OCI-LY1 (cell line): ENCODE measurements at regions not wholly inside any gene's neighbourhood (a gene's known extent, or its start where the extent isn't known, plus 50 kb on each side); places are given as distances from the start of the nearest gene placed in this dataset.
"Not testable (repeated sequence)": the region's sequence is repeated elsewhere in the genome, so short reads cannot be mapped to it uniquely, and the experiment has no call there.

ENCODE experiments used
- H2AFZ ChIP-seq: fragments of 200-600 bp; sonication (generic), shearing (Covaris generic); 2 replicates; pipeline ENCODE4 v1.6.0; 2014; ENCODE audit warnings: antibody characterized with exemption, mild to moderate bottlenecking, low read length
- H3F3A ChIP-seq: fragments of 200-600 bp; sonication (generic), shearing (Covaris generic); 2 replicates; pipeline ENCODE4 v1.6.0; 2014; ENCODE audit warnings: mild to moderate bottlenecking, antibody characterized with exemption, low read length, moderate library complexity; ENCODE audit not compliant: insufficient read depth
- H3K27ac ChIP-seq: fragments of 200-600 bp; sonication (generic); 2 replicates; pipeline ENCODE4 v1.5.1; 2014; ENCODE audit warnings: low read length, mixed run types, mild to moderate bottlenecking, low read depth; ENCODE audit not compliant: poor library complexity, severe bottlenecking
- H3K27me3 ChIP-seq: fragments of 200-600 bp; sonication (generic); 2 replicates; pipeline ENCODE4 v1.6.0; 2014; ENCODE audit warnings: antibody characterized with exemption, mild to moderate bottlenecking, low read length, moderate library complexity; ENCODE audit not compliant: insufficient read depth
- H3K36me3 ChIP-seq: fragments of 200-600 bp; sonication (generic); 2 replicates; pipeline ENCODE4 v1.6.1; 2014; ENCODE audit warnings: mild to moderate bottlenecking, antibody characterized with exemption, low read length, moderate library complexity, mixed read lengths; ENCODE audit not compliant: insufficient read depth
- H3K4me1 ChIP-seq: fragments of 200-600 bp; sonication (generic); 2 replicates; pipeline ENCODE4 v1.5.1; 2014; ENCODE audit warnings: mild to moderate bottlenecking, low read length, moderate library complexity; ENCODE audit not compliant: insufficient read depth, severe bottlenecking
- H3K4me2 ChIP-seq: fragments of 200-600 bp; sonication (generic), shearing (Covaris generic); 2 replicates; pipeline ENCODE4 v1.6.1; 2014; ENCODE audit warnings: low read length
- H3K4me3 ChIP-seq: fragments of 200-600 bp; sonication (generic); 2 replicates; pipeline ENCODE4 v1.5.1; 2014; ENCODE audit warnings: low read length, low read depth, mild to moderate bottlenecking, mixed read lengths; ENCODE audit not compliant: poor library complexity, severe bottlenecking
- H3K79me2 ChIP-seq: fragments of 200-600 bp; shearing (Covaris generic); 2 replicates; pipeline ENCODE4 v1.6.1; 2016; ENCODE audit warnings: mixed run types, low read length, mixed read lengths; ENCODE audit not compliant: insufficient read depth
- H3K9ac ChIP-seq: fragments of 200-600 bp; sonication (generic), shearing (Covaris generic); 2 replicates; pipeline ENCODE4 v1.6.1; 2014; ENCODE audit warnings: mild to moderate bottlenecking, low read length, mixed read lengths
- H3K9me2 ChIP-seq: fragments of 200-600 bp; sonication (generic), shearing (Covaris generic); 2 replicates; pipeline ENCODE4 v1.6.1; 2014; ENCODE audit warnings: low read depth, mild to moderate bottlenecking, low read length, mixed read lengths
- H3K9me3 ChIP-seq: fragments of 200-600 bp; shearing (Covaris generic); 2 replicates; pipeline ENCODE4 v1.6.1; 2014; ENCODE audit warnings: low read length, mixed read lengths
- H4K20me1 ChIP-seq: fragments of 200-600 bp; sonication (generic), shearing (Covaris generic); 2 replicates; pipeline ENCODE4 v1.6.0; 2016; ENCODE audit warnings: mild to moderate bottlenecking, low read length; ENCODE audit not compliant: insufficient read depth
- EZH2 ChIP-seq: fragments of 200-600 bp; sonication (generic), shearing (Covaris generic); IDR thresholded peaks from 2 replicates; pipeline ENCODE4 v1.8.0; 2017; ENCODE audit warnings: borderline replicate concordance, mixed run types, mild to moderate bottlenecking, antibody characterized with exemption, low read length, moderate library complexity, mixed read lengths
- TF ChIP-seq, protein P1 (sequence below): fragments of 200-600 bp; sonication (generic), shearing (Covaris generic); IDR thresholded peaks from 2 replicates; pipeline ENCODE4 v1.5.1; 2017; ENCODE audit warnings: mild to moderate bottlenecking, antibody characterized with exemption, low read length, moderate library complexity, mixed read lengths

DNA sequence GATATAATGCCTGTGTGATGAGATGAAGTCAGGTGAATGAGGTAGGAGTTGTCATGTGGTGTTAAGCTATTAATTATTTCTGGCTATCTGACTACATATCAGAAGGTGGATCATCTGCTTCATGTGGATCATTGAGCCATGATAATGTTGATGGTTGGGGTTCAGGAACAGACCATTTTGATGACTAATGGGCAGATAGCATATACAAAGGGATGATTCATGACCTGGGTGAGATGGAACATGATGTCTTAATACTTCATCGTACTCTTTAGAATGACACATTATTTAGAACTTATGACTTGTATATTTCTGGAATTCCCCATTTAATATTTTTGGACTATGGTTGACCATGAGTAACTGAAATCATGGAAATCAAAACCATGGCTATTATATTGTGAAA, 155.1 kb downstream of the OR13A1 start:
- Histone ChIP-seq H3K36me3 (no peaks in the 10 kb centered on the region), H3K4me3 (no peak overlapping the region), H4K20me1 (no peaks in the 10 kb centered on the region), H3K79me2 (no peaks in the 10 kb centered on the region), H2AFZ (no peak overlapping the region), H3K4me1 (no peaks in the 10 kb centered on the region), H3K9me3 (no peaks in the 10 kb centered on the region), H3K9ac (no peak overlapping the region), H3K27ac (no peak overlapping the region), H3K27me3 (no peaks in the 10 kb centered on the region), H3K9me2 (no peaks in the 10 kb centered on the region), H3K4me2 (no peak overlapping the region), H3F3A (no peaks in the 10 kb centered on the region)
- TF ChIP-seq, protein P1, sequence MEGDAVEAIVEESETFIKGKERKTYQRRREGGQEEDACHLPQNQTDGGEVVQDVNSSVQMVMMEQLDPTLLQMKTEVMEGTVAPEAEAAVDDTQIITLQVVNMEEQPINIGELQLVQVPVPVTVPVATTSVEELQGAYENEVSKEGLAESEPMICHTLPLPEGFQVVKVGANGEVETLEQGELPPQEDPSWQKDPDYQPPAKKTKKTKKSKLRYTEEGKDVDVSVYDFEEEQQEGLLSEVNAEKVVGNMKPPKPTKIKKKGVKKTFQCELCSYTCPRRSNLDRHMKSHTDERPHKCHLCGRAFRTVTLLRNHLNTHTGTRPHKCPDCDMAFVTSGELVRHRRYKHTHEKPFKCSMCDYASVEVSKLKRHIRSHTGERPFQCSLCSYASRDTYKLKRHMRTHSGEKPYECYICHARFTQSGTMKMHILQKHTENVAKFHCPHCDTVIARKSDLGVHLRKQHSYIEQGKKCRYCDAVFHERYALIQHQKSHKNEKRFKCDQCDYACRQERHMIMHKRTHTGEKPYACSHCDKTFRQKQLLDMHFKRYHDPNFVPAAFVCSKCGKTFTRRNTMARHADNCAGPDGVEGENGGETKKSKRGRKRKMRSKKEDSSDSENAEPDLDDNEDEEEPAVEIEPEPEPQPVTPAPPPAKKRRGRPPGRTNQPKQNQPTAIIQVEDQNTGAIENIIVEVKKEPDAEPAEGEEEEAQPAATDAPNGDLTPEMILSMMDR: no peak
- no peak for TF ChIP-seq EZH2

DNA sequence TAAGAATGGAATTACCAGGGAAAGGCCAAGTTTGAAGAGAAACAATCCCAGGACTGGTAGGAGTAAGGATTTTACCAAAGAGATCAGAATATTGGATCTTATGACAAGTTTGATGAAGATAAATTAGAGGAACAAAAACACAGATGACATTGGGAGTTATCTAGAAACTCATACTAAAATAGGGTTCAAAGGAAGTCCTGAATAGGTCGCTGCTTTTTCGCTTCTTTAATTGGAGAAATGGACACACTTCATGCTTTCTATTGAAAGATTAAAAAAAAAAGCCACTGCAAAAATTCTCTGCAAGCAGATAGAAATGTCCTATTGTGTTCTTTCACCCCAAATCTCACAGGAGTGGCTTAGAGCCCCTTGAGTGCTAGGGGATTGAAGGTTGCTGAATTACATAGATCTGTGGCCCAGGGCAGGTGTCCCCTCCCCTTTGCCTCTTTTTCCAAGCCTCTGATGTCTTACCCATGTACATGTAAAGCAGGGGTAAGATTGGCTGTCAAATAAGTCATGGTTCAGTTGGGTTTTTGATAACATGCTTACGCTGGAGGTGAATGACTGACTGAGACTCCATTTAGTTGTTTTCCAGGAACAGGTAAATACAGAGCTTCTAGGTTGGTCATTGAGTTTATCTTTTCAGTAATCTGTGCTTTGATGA, 152.0 kb downstream of the OR13A1 start:
- Histone ChIP-seq H3K27me3 (no peaks in the 10 kb centered on the region), H3F3A (no peaks in the 10 kb centered on the region), H2AFZ (no peak overlapping the region), H3K79me2 (no peaks in the 10 kb centered on the region), H3K27ac (no peak overlapping the region), H3K36me3 (no peaks in the 10 kb centered on the region), H3K9me2 (no peaks in the 10 kb centered on the region), H4K20me1 (no peaks in the 10 kb centered on the region), H3K4me2 (no peak overlapping the region), H3K4me3 (no peak overlapping the region), H3K9ac (no peak overlapping the region), H3K9me3 (no peaks in the 10 kb centered on the region), H3K4me1 (no peaks in the 10 kb centered on the region)
- TF ChIP-seq, protein P1: no peak

DNA sequence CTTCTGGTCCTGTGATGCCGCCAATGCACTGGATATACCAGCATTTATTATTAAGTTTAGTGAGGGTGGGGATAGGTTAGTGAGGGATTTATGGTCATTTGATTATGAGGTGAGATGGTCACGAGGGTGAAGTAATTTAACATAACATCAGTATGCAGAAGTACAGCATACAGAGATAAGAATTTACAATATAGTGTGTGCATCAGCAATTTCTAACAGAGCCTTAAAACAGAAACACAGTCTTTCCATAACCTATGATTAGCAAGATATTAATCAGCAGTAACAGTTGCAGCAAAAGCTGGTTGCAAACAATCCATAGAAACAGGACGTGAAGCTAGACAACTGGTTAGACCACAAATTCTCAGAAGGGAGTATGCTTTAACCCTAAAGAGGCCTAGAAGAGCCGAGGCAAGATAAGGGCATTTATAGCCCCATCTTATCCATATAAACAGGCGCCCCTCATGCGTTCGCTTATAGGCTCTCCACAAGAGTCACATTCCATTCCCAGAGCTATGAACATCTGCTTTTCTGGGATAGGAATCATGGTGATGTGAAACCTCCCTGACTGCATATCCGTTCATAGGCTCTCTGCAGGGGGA, 139.8 kb downstream of the OR13A1 start:
- H3K4me2 ChIP-seq, H2AFZ ChIP-seq, H3K9me3 ChIP-seq, H3K4me3 ChIP-seq, H3K9me2 ChIP-seq, H3K9ac ChIP-seq, H3K36me3 ChIP-seq, H3K27ac ChIP-seq, H4K20me1 ChIP-seq, H3K79me2 ChIP-seq, H3K27me3 ChIP-seq, H3F3A ChIP-seq, H3K4me1 ChIP-seq: not testable (repeated sequence)

DNA sequence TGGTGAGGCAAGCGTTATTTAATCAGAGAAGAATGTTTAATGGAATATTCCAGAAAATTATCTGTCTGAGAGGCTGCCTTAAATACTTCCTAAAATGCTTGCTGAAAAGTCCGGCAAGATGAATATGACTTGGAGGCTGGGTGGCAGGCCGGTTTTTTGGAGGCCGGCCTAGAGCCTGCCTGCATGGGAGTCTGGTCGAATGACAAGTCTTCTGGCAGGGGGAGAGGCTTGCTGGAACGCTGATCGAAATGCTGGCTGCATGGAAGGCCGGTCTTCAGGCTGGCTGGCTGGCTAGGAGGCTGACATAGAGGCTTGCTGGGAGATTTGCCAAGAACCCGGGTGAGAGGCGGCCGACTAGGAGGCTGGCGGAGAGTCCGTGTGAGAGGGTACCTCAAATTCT, 135.7 kb downstream of the OR13A1 start:
- H4K20me1 ChIP-seq: no peaks in the 10 kb centered on the region
- no peaks in the 10 kb centered on the region for H3K4me1 ChIP-seq
- no peaks in the 10 kb centered on the region for H3F3A ChIP-seq
- H3K9me2 ChIP-seq: no peaks in the 10 kb centered on the region
- no peak overlapping the region for H3K27ac ChIP-seq
- no peak overlapping the region for H2AFZ ChIP-seq
- TF ChIP-seq EZH2: no peak
- TF ChIP-seq, protein P1: no peak
- no peaks in the 10 kb centered on the region for H3K9me3 ChIP-seq
- no peak overlapping the region for H3K4me3 ChIP-seq
- no peaks in the 10 kb centered on the region for H3K36me3 ChIP-seq
- no peak overlapping the region for H3K4me2 ChIP-seq
- H3K9ac ChIP-seq: no peak overlapping the region
- H3K27me3 ChIP-seq: no peaks in the 10 kb centered on the region; the same call in 1 of the 2 replicates
- H3K79me2 ChIP-seq: no peaks in the 10 kb centered on the region
